Activated CD8-positive, alpha-beta memory T cell treated with anti-CD3 and anti-CD28 coated beads, Interleukin-2, amount 10 ng/mL, durations not matched to agents 7 days and 5 days (primary cell): ENCODE measurements at regions not wholly inside any gene's neighbourhood (a gene's known extent, or its start where the extent isn't known, plus 50 kb on each side); places are given as distances from the start of the nearest gene placed in this dataset.

Source experiments
- ATAC-seq: fragments of 150-1000 bp; cut with Tn5 transposase; one replicate; pipeline ENCODE4 v1.10.0; 2021; ENCODE audit warnings: moderate library complexity
- CTCF ChIA-PET: fragments of 350-600 bp; sonication (Branson Sonifier 250); formaldehyde crosslinking; loops from one replicate; lab custom pipeline; 2021; ENCODE audit warnings: antibody characterized with exemption; lab: Charles Lee
- DNase-seq: peaks from one replicate; pipeline ENCODE4 v3.0.0-alpha.2; 2020
- H3K27ac Mint-ChIP-seq: one replicate; pipeline ENCODE4 v1.8.0; 2021; ENCODE audit warnings: mild to moderate bottlenecking, mixed read lengths
- H3K27me3 Mint-ChIP-seq: one replicate; pipeline ENCODE4 v1.8.0; 2021; ENCODE audit warnings: mixed read lengths
- H3K36me3 Mint-ChIP-seq: one replicate; pipeline ENCODE4 v1.8.0; 2021; ENCODE audit warnings: mild to moderate bottlenecking, mixed read lengths
- H3K4me1 Mint-ChIP-seq: one replicate; pipeline ENCODE4 v1.8.0; 2021; ENCODE audit warnings: mixed read lengths
- H3K4me3 Mint-ChIP-seq: one replicate; pipeline ENCODE4 v1.8.0; 2021; ENCODE audit warnings: mild to moderate bottlenecking, moderate library complexity, mixed read lengths
- H3K9me3 Mint-ChIP-seq: one replicate; pipeline ENCODE4 v1.8.0; 2022; ENCODE audit warnings: low read depth, mixed read lengths

- ATAC-seq: no peak
- H3K27me3 Mint-ChIP-seq: no peaks in the 10 kb centered on the region
- H3K4me3 Mint-ChIP-seq: no peak overlapping the region
- DNase-seq: no peak
- H3K9me3 Mint-ChIP-seq: no peaks in the 10 kb centered on the region
- no peaks in the 10 kb centered on the region for H3K4me1 Mint-ChIP-seq
- no peaks in the 10 kb centered on the region for H3K36me3 Mint-ChIP-seq
- CTCF ChIA-PET: interaction anchor here (0.7 to 1.0 kb wide), 2 partner anchors 20 to 42 kb away, joined by 3 read pairs; no protein-coding TSS in a partner anchor
- H3K27ac Mint-ChIP-seq: no peak overlapping the region
These were observed 57.9 kb upstream of the FSHB start for GRCh38 chr11:30172883-30173311.

GRCh38 chr11:30174265-30175020 lies 56.4 kb upstream of the FSHB start:
- CTCF ChIA-PET: no interaction called here
- H3K4me1 Mint-ChIP-seq: no peaks in the 10 kb centered on the region

More at GRCh38 chr11:30174265-30175020, 56.4 kb upstream of the FSHB start:
- no peaks in the 10 kb centered on the region for H3K9me3 Mint-ChIP-seq
- ATAC-seq (no peak), DNase-seq (no peak)
- H3K27ac Mint-ChIP-seq: no peak overlapping the region
- no peak overlapping the region for H3K4me3 Mint-ChIP-seq
- no peaks in the 10 kb centered on the region for H3K27me3 Mint-ChIP-seq
- no peaks in the 10 kb centered on the region for H3K36me3 Mint-ChIP-seq
